ENCODE measurements at regions not wholly inside any gene's neighbourhood (a gene's known extent, or its start where the extent isn't known, plus 50 kb on each side); places are given as distances from the start of the nearest gene placed in this dataset.
A peak's percentile ranks its signal among the peaks of the same experiment; 100 is the strongest.
"Not testable (repeated sequence)": the region's sequence is repeated elsewhere in the genome, so short reads cannot be mapped to it uniquely, and the experiment has no call there.

DNA sequence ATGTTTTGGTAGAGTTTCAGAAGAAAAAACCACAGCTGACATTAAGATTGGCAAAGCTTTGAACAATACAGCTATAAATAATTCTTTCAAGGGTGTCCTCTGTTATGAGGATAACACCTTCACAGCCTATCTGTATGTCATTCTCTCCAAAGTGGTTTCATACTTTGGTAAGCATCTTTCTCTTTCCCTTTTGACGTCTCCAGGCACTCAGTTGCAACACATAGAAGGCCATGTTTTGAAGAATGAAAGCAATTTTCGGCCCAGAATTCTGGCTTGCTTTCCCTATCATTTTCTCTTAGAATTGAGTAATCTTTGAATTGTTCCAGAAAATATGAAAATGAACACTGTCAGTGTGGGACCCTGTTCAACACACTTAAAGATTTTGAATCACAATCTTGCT is 200.0 kb upstream of the CBLB start:
- FAIRE-seq (no peak), DNase-seq (ENCODE audit: low spot score in 2 of 2) (no peak)

DNA sequence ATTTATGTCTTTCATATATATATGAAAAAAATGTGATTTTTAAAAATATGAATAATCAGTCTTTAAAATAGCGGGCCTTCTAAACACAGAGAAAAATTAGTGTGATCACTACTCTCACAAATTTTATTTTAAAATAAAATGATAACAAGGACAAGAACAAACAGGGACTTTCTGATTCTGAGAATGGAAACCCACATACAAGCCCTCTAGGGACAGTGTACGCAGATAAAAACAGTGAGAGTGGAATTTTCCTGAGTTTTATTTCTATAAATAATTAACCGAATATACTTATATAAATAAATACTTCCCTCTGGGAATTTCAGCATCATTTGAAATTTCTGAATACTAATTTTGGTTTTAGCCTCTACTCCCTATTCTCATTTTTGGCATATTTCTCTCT is 201.4 kb upstream of the CBLB start:
- FAIRE-seq (no peak), DNase-seq (ENCODE audit: low spot score in 2 of 2) (no peak)

DNA sequence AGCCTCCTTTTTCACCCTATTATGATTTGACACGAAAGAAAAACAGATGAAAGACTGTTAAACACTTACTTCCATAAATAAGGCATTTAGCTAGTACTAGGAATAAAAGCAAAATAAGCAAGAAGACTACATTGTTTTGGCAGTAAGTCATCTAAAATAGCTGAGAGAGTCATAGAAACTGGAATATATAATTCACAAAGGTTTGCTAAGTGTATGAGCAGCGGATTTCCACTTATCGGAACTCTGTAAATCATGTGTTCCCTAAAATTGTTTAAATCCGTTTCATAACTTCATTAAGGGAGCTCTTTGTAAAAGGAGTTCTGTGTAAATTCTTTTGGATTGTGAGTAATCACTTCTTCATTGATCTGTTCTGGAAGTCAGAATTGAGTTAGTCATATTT is 202.5 kb upstream of the CBLB start:
- FAIRE-seq (no peak), DNase-seq (ENCODE audit: low spot score in 2 of 2) (no peak)

DNA sequence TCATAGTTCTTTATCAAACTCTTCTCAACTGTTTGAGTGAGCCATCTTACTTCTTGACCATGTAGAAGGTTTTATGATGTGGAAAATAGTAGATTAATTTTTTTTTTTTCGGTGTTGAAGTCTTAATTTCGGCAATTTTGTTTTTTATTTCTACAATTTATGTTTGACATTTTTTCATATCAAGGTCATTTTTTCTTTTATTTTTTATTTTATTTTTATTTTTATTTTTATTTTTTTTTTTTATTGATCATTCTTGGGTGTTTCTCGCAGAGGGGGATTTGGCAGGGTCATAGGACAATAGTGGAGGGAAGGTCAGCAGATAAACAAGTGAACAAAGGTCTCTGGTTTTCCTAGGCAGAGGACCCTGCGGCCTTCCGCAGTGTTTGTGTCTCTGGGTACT is 203.8 kb upstream of the CBLB start:
- FAIRE-seq: peak; percentile 98
- DNase-seq (ENCODE audit: low spot score in 2 of 2): not testable (repeated sequence)

DNA sequence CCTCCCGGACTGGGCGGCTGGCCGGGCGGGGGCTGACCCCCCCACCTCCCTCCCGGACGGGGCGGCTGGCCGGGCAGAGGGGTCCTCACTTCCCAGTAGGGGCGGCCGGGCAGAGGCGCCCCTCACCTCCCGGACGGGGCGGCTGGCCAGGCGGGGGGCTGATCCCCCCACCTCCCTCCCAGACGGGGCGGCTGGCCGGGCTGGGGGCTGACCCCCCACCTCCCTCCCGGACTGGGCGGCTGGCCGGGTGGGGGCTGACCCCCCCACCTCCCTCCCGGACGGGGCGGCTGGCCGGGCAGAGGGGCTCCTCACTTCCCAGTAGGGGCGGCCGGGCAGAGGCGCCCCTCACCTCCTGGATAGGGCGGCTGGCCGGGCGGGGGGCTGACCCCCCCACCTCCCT is 205.0 kb upstream of the CBLB start:
- not testable (repeated sequence) for DNase-seq (ENCODE audit: low spot score in 2 of 2); FAIRE-seq

DNA sequence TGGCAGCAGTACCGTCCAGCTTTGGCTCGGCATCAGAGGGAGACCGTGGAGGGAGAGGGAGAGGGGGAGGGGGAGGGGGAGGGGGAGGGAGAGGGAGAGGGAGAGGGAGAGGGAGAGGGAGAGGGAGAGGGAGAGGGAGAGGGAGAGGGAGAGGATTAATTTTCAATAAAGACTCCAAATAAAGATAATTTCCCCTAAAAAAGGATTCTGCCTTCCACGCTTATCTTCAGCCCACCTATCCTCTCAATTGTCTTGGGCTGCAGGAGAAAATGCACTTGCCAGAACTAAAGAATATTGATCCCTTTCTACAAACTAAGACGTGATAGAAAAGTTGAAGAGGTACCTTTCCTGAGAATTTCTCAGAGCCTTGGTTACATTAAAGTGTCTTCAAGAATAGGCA is 206.9 kb upstream of the CBLB start:
- not testable (repeated sequence) for FAIRE-seq; DNase-seq (ENCODE audit: low spot score in 2 of 2)

DNA sequence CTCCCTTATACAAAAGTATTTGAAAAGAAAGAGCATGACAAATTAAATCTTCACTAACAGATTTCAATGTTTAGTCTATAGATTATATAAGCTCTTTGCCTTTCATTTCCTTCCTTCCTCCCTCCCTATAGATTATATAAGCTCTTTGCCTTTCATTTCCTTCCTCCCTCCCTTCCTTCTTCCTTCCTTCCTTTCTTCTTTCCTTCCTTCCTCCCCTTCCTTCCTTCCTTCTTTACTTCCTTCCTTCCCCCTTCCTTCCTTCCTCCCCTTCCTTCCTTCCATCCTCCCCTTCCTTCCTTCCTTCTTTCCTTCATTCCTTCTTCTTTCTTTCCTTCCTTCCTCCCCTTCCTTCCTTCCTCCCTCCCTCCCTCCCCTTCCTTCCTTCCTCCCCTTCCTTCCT is 209.8 kb upstream of the CBLB start:
- FAIRE-seq: no peak

DNA sequence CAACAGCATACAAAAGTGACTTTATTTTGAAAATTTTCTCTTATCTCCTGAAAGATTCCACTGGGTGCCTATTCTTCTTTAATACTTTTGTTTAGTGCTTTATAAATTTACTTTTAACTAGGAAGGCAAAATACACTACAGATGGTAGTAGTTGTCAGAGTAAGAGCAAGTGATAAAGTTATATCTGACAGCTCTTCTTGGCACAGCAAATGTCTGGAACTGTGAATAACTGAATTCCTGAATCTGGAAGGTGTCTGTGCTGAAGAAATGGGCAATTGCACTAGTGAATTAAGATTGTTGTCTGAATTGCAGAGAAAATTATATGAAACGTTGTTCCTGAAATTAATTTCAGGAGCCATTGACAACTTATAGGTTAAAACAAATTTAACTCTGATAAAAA is 213.8 kb upstream of the CBLB start:
- DNase-seq (ENCODE audit: low spot score in 2 of 2): no peak
- no peak for FAIRE-seq

More for the DNA sequence above, 209.8 kb upstream of the CBLB start:
- DNase-seq (ENCODE audit: low spot score in 2 of 2): no peak

DNA sequence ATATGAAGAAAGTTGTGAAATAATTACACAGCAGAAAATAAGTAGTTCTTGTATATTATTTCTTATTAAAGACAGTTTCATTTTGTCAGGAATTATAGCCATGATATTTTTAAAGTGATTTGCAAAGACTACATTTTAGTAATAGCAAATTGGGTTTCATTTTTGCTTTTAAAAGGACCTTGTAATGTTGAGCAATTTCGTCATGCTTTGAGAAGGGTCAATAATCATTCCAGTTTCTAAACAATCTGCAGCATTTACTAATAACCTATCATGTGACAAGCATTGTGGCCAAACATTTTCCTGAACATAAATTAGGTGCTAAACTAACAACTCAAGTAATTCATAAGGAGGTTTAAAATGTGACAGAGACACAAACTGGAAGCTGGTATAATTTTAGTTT is 214.4 kb upstream of the CBLB start:
- FAIRE-seq: no peak
- no peak for DNase-seq (ENCODE audit: low spot score in 2 of 2)

GRCh38 chr3:106083854-106084253 is 215.0 kb upstream of the CBLB start:
- FAIRE-seq: no peak
- DNase-seq (ENCODE audit: low spot score in 2 of 2): no peak

DNA sequence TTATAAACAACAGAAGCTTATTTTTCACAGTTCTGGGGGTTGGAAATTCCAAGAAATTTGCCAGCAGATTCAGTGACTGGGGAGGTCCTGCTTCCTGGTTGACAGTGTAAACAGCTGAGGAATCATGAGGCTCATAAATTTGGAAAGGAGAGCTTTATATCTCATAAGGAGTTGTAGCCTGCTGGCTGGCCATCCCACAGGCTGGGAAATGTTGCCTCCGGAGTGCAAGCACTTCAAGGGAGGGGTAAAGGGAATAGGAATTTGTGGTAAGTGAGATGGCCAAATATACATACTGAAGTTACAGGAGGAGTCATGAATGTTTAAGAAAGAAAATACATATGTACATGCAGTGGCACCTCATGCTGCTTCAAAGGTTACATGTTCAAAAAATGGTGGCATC is 217.2 kb upstream of the CBLB start:
- DNase-seq (ENCODE audit: low spot score in 2 of 2) (no peak), FAIRE-seq (no peak)

DNA sequence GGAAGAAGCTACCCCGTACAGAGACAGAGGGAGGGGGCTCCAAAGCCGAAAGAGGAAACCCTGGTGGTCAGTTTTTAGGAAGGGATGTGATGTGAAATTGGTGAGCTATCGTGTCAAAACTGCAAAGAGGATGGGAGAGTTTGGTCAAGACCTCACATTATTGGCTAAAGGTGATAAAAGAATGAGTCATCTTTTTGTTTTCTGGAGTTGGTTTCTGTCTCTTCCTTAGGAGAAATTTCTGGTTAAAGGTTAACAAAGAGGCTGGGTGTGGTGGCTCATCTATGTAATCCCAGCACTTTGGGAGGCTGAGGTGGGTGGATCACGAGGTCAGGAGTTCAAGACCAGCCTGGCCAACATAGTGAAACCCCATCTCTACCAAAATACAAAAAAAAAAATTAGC is 217.8 kb upstream of the CBLB start:
- no peak for FAIRE-seq
- no peak for DNase-seq (ENCODE audit: low spot score in 2 of 2)

GRCh38 chr3:106088304-106088703 is 219.5 kb upstream of the CBLB start:
- no peak for FAIRE-seq
- DNase-seq (ENCODE audit: low spot score in 2 of 2): no peak

- FAIRE-seq: no peak
These were observed 220.1 kb upstream of the CBLB start for GRCh38 chr3:106088899-106089298.

DNA sequence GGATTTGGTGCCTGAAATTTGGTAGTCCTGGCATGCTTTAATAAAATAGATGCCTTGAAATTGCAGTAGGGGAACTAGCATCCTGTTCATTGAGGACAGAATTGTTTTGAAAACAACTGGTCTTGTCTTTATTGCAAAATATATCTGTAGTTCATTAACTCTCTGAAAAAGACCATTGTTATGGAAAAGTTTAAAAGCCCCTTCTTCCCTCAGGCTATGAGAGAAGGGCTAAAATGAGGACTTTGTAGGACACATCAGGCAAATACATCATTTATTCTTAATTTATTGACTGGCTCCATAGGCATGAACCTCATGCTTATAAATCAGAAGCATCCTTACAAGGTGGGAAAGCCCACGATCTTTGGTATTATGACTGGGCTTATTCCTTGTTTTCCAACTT is 221.0 kb upstream of the CBLB start:
- FAIRE-seq (no peak), DNase-seq (ENCODE audit: low spot score in 2 of 2) (no peak)

More at GRCh38 chr3:106088899-106089298, 220.1 kb upstream of the CBLB start:
- no peak for DNase-seq (ENCODE audit: low spot score in 2 of 2)

GRCh38 chr3:106092792-106093191 is 224.0 kb upstream of the CBLB start:
- DNase-seq (ENCODE audit: low spot score in 2 of 2) (no peak), FAIRE-seq (peak; percentile 77)

DNA sequence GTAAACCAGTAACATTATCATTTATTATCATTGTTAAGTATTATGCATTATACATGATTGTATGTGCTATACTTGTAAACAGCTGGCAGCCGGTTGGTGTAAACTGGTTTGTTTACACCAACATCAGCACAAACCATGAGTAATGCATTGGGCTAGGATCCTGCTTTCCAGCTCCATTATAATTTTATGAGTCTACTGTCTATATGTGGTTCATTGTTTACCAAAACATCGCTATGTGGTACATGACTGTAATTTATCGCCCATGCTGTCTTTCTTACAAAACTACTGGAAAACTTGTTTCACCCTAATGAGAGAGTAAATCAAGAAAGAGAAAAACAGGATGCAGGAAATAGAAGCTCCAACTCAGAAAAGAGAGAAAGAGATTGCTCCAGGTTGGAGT is 224.8 kb upstream of the CBLB start:
- DNase-seq (ENCODE audit: low spot score in 2 of 2) (no peak), FAIRE-seq (no peak)

DNA sequence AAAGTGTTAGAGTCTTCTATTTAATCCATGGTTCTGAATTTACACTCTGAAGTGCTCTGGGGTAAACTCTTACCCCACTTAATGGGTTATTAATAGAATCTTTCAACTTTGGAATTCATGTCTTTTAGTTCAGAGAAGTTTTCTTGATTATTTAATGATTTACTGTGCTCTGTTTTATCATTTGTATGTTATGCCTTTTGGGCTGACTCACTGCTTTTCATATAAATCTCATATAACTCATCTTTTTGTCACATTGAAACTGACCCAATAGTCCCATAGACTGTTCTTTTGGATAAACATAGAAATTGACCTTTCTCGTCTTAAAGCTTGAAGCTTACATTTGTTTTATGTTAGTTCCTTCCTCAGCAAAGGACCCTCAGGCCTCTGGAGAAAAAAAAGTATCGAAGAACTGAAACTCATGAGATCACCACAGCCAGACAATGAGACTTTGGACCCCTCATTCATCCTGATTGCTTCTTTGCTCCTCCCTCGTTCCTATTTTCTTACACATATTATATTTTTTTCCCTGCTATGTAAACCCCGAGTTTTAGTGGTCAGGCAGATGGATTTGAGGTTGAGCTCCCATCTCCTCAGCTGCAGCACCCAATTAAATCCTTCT is 229.1 kb upstream of the CBLB start:
- DNase-seq (ENCODE audit: low spot score in 2 of 2) (no peak), FAIRE-seq (no peak)

DNA sequence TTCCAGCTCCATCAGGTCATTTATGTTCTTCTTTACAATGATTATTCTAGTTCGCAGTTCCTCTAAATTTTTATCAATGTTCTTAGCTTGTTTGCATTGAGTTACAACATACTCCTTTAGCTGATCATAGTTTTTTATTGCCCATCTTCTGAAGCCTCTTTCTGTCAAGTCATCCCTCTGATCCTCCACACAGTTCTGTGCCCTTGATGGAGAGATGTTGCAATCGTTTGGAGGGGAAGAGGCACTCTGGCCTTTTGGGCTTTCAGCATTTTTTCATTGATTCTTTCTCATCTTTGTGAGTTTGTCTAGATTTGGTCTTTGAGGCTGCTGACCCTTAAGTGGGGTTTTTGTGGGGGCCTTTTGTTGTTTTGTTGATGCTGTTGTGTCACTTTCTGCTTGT is 234.6 kb upstream of the CBLB start:
- DNase-seq (ENCODE audit: low spot score in 2 of 2): no peak
- no peak for FAIRE-seq

DNA sequence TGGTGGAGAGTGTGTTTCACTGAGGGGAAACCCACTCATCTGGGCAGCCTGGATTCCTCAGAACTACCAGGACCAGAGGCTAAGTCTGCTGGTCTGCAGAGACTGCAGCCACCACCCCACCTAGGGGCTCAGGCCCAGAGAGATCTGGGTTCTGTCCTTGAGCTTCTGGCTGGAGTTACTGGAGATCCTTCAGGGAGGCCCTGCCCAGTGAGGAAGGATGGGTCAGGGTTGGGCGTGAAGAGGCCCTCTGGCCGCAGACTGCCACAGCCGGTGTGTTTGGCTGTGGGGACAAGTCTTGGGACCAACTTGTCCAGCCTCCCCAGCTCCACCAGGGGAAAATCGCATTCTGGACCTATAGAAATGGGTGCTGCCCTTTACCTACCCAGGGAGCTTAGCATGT is 235.3 kb upstream of the CBLB start:
- DNase-seq (ENCODE audit: low spot score in 2 of 2) (no peak), FAIRE-seq (no peak)

DNA sequence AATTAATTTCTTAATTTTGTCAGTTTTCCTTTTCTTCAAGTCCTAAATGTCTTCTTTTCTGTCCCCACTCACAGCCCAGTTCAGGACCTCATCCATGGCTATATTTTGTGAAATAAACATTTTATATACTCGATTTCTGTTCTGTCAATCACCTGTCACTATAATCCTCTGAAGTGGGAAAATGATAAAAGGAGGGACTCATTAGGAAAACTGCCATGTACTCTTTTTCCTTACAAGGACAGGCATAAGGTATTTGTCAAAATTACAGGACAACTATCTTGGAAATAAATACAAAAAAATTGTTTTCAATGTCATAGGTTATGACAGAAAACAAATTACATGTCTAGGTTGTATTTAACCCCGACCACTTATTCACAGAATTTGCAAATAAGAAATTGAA is 240.1 kb upstream of the CBLB start:
- DNase-seq (ENCODE audit: low spot score in 2 of 2): no peak

DNA sequence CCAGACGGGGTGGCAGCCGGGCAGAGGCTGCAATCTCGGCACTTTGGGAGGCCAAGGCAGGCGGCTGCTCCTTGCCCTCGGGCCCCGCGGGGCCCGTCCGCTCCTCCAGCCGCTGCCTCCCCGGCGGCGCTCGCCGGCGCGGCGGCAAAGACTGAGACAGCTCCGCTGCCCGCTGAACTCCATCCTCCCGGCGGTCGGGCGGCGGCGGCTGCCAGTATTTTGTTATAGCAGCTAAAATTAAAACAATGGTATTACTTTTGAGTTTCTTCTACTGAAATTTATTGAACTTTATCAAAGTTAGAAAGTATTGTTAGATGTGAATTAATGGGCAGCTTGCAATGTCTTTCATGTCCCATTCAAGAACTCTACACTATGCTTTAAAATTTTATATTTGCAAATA is 243.7 kb upstream of the CBLB start:
- FAIRE-seq; DNase-seq (ENCODE audit: low spot score in 2 of 2): not testable (repeated sequence)

More for the DNA sequence above, 240.1 kb upstream of the CBLB start:
- FAIRE-seq: no peak

DNA sequence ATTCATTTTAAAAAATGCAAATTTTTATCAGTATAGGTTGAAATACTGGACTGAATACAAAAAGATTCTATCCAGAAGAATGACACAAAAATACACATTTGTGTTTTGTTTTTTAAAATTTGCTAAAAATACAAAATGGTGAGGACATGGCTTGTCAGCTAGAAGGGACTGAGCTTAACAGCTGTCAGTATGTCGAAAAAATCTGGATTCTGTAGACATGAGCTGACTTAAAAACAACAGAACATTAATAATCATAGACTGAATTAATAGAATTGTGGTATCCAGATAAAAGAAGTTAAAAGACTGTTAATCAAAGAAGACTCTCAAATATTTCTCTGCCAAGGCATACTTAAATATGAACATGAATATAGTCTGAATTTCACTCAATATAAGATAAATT is 244.9 kb upstream of the CBLB start:
- no peak for FAIRE-seq
- no peak for DNase-seq (ENCODE audit: low spot score in 2 of 2)

Measured in frontal cortex (tissue), 3 donors.